ENCODE measurements at regions not wholly inside any gene's neighbourhood (a gene's known extent, or its start where the extent isn't known, plus 50 kb on each side); places are given as distances from the start of the nearest gene placed in this dataset.

GRCh38 chrX:43025806-43026315 is 247.9 kb upstream of the PPP1R2C start:
- peaks cover 17% of the 10 kb centered on the region for H3K9me3 ChIP-seq (ENCODE audit: control insufficient read depth, low read length)
- no peak overlapping the region for H3K9ac ChIP-seq (ENCODE audit: low read length)
- no peaks in the 10 kb centered on the region for H3K36me3 ChIP-seq (ENCODE audit: control insufficient read depth, insufficient read depth, low read length, severe bottlenecking)
- H3K4me3 ChIP-seq (ENCODE audit: low read length), result no peak overlapping the region
- H3K27me3 ChIP-seq (replicated peaks; ENCODE audit: control insufficient read depth, insufficient read depth, low read length), result no peaks in the 10 kb centered on the region
- no peaks in the 10 kb centered on the region for H3K4me1 ChIP-seq (ENCODE audit: control insufficient read depth, insufficient read depth, low read length)
- DNase-seq (ENCODE audit: low read depth), result no peak

- Histone ChIP-seq H3K36me3 (ENCODE audit: control insufficient read depth, insufficient read depth, low read length, severe bottlenecking) (no peaks in the 10 kb centered on the region), H3K27me3 (replicated peaks; ENCODE audit: control insufficient read depth, insufficient read depth, low read length) (peaks cover 3% of the 10 kb centered on the region), H3K4me1 (ENCODE audit: control insufficient read depth, insufficient read depth, low read length) (no peaks in the 10 kb centered on the region), H3K9me3 (ENCODE audit: control insufficient read depth, low read length) (no peaks in the 10 kb centered on the region), H3K4me3 (ENCODE audit: low read length) (no peak overlapping the region), H3K9ac (ENCODE audit: low read length) (no peak overlapping the region)
- DNase-seq (ENCODE audit: low read depth), result no peak
Measured at GRCh38 chrX:43064096-43064495, 286.1 kb upstream of the PPP1R2C start.

GRCh38 chrX:43065978-43066377 is 288.0 kb upstream of the PPP1R2C start:
- no peaks in the 10 kb centered on the region for H3K36me3 ChIP-seq (ENCODE audit: control insufficient read depth, insufficient read depth, low read length, severe bottlenecking)
- DNase-seq (ENCODE audit: low read depth), result no peak
- H3K4me3 ChIP-seq (ENCODE audit: low read length), result no peak overlapping the region
- H3K4me1 ChIP-seq (ENCODE audit: control insufficient read depth, insufficient read depth, low read length), result no peaks in the 10 kb centered on the region
- no peak overlapping the region for H3K9ac ChIP-seq (ENCODE audit: low read length)
- no peaks in the 10 kb centered on the region for H3K27me3 ChIP-seq (replicated peaks; ENCODE audit: control insufficient read depth, insufficient read depth, low read length)
- peaks cover 5% of the 10 kb centered on the region for H3K9me3 ChIP-seq (ENCODE audit: control insufficient read depth, low read length)

- H3K9me3 ChIP-seq (ENCODE audit: control insufficient read depth, low read length), result peaks cover 5% of the 10 kb centered on the region
- H3K4me1 ChIP-seq (ENCODE audit: control insufficient read depth, insufficient read depth, low read length), result no peaks in the 10 kb centered on the region
- no peaks in the 10 kb centered on the region for H3K36me3 ChIP-seq (ENCODE audit: control insufficient read depth, insufficient read depth, low read length, severe bottlenecking)
- no peak overlapping the region for H3K9ac ChIP-seq (ENCODE audit: low read length)
- H3K4me3 ChIP-seq (ENCODE audit: low read length), result no peak overlapping the region
- H3K27me3 ChIP-seq (replicated peaks; ENCODE audit: control insufficient read depth, insufficient read depth, low read length), result no peaks in the 10 kb centered on the region
- no peak for DNase-seq (ENCODE audit: low read depth)
Measured at GRCh38 chrX:43068639-43069038, 290.7 kb upstream of the PPP1R2C start.

GRCh38 chrX:43083016-43083415 is 305.1 kb upstream of the PPP1R2C start:
- no peaks in the 10 kb centered on the region for H3K4me1 ChIP-seq (ENCODE audit: control insufficient read depth, insufficient read depth, low read length)
- H3K9me3 ChIP-seq (ENCODE audit: control insufficient read depth, low read length), result peaks cover 13% of the 10 kb centered on the region
- no peak for DNase-seq (ENCODE audit: low read depth)
- no peaks in the 10 kb centered on the region for H3K27me3 ChIP-seq (replicated peaks; ENCODE audit: control insufficient read depth, insufficient read depth, low read length)
- H3K9ac ChIP-seq (ENCODE audit: low read length), result no peak overlapping the region
- no peak overlapping the region for H3K4me3 ChIP-seq (ENCODE audit: low read length)
- H3K36me3 ChIP-seq (ENCODE audit: control insufficient read depth, insufficient read depth, low read length, severe bottlenecking), result no peaks in the 10 kb centered on the region

- no peak overlapping the region for H3K9ac ChIP-seq (ENCODE audit: low read length)
- no peak overlapping the region for H3K4me3 ChIP-seq (ENCODE audit: low read length)
- H3K36me3 ChIP-seq (ENCODE audit: control insufficient read depth, insufficient read depth, low read length, severe bottlenecking), result no peaks in the 10 kb centered on the region
Measured at GRCh38 chrX:43087830-43088229, 309.9 kb upstream of the PPP1R2C start.

GRCh38 chrX:43096830-43097229 is 318.9 kb upstream of the PPP1R2C start:
- Histone ChIP-seq H3K9me3 (ENCODE audit: control insufficient read depth, low read length) (no peaks in the 10 kb centered on the region), H3K4me1 (ENCODE audit: control insufficient read depth, insufficient read depth, low read length) (no peaks in the 10 kb centered on the region), H3K36me3 (ENCODE audit: control insufficient read depth, insufficient read depth, low read length, severe bottlenecking) (no peaks in the 10 kb centered on the region), H3K27me3 (replicated peaks; ENCODE audit: control insufficient read depth, insufficient read depth, low read length) (peaks cover 6% of the 10 kb centered on the region), H3K9ac (ENCODE audit: low read length) (no peak overlapping the region), H3K4me3 (ENCODE audit: low read length) (no peak overlapping the region)
- no peak for DNase-seq (ENCODE audit: low read depth)

More at GRCh38 chrX:43087830-43088229, 309.9 kb upstream of the PPP1R2C start:
- H3K27me3 ChIP-seq (replicated peaks; ENCODE audit: control insufficient read depth, insufficient read depth, low read length), result no peaks in the 10 kb centered on the region
- DNase-seq (ENCODE audit: low read depth), result no peak
- H3K4me1 ChIP-seq (ENCODE audit: control insufficient read depth, insufficient read depth, low read length), result no peaks in the 10 kb centered on the region
- peaks cover 9% of the 10 kb centered on the region for H3K9me3 ChIP-seq (ENCODE audit: control insufficient read depth, low read length)

GRCh38 chrX:43106009-43106408 is 328.0 kb upstream of the PPP1R2C start:
- H3K9me3 ChIP-seq (ENCODE audit: control insufficient read depth, low read length), result no peaks in the 10 kb centered on the region
- H3K4me3 ChIP-seq (ENCODE audit: low read length), result no peak overlapping the region
- no peak for DNase-seq (ENCODE audit: low read depth)
- H3K4me1 ChIP-seq (ENCODE audit: control insufficient read depth, insufficient read depth, low read length), result no peaks in the 10 kb centered on the region
- H3K9ac ChIP-seq (ENCODE audit: low read length), result no peak overlapping the region
- peaks cover 27% of the 10 kb centered on the region for H3K27me3 ChIP-seq (replicated peaks; ENCODE audit: control insufficient read depth, insufficient read depth, low read length)
- no peaks in the 10 kb centered on the region for H3K36me3 ChIP-seq (ENCODE audit: control insufficient read depth, insufficient read depth, low read length, severe bottlenecking)

- no peaks in the 10 kb centered on the region for H3K36me3 ChIP-seq (ENCODE audit: control insufficient read depth, insufficient read depth, low read length, severe bottlenecking)
- peaks cover 30% of the 10 kb centered on the region for H3K27me3 ChIP-seq (replicated peaks; ENCODE audit: control insufficient read depth, insufficient read depth, low read length)
- no peak for DNase-seq (ENCODE audit: low read depth)
- H3K9me3 ChIP-seq (ENCODE audit: control insufficient read depth, low read length), result no peaks in the 10 kb centered on the region
- H3K4me3 ChIP-seq (ENCODE audit: low read length), result no peak overlapping the region
- H3K9ac ChIP-seq (ENCODE audit: low read length), result no peak overlapping the region
- H3K4me1 ChIP-seq (ENCODE audit: control insufficient read depth, insufficient read depth, low read length), result no peaks in the 10 kb centered on the region
Measured at GRCh38 chrX:43108828-43109227, 330.9 kb upstream of the PPP1R2C start.

GRCh38 chrX:43121637-43122036 is 343.7 kb upstream of the PPP1R2C start:
- H3K4me1 ChIP-seq (ENCODE audit: control insufficient read depth, insufficient read depth, low read length), result no peaks in the 10 kb centered on the region
- no peak for DNase-seq (ENCODE audit: low read depth)
- no peak overlapping the region for H3K9ac ChIP-seq (ENCODE audit: low read length)
- no peak overlapping the region for H3K4me3 ChIP-seq (ENCODE audit: low read length)
- no peaks in the 10 kb centered on the region for H3K27me3 ChIP-seq (replicated peaks; ENCODE audit: control insufficient read depth, insufficient read depth, low read length)
- no peaks in the 10 kb centered on the region for H3K9me3 ChIP-seq (ENCODE audit: control insufficient read depth, low read length)
- no peaks in the 10 kb centered on the region for H3K36me3 ChIP-seq (ENCODE audit: control insufficient read depth, insufficient read depth, low read length, severe bottlenecking)

- H3K9ac ChIP-seq (ENCODE audit: low read length), result no peak overlapping the region
- no peaks in the 10 kb centered on the region for H3K27me3 ChIP-seq (replicated peaks; ENCODE audit: control insufficient read depth, insufficient read depth, low read length)
- H3K36me3 ChIP-seq (ENCODE audit: control insufficient read depth, insufficient read depth, low read length, severe bottlenecking), result no peaks in the 10 kb centered on the region
- H3K4me1 ChIP-seq (ENCODE audit: control insufficient read depth, insufficient read depth, low read length), result no peaks in the 10 kb centered on the region
- H3K4me3 ChIP-seq (ENCODE audit: low read length), result no peak overlapping the region
- no peak for DNase-seq (ENCODE audit: low read depth)
- no peaks in the 10 kb centered on the region for H3K9me3 ChIP-seq (ENCODE audit: control insufficient read depth, low read length)
Measured at GRCh38 chrX:43139645-43140044, 361.7 kb upstream of the PPP1R2C start.

- Histone ChIP-seq H3K4me1 (ENCODE audit: control insufficient read depth, insufficient read depth, low read length) (no peaks in the 10 kb centered on the region), H3K9me3 (ENCODE audit: control insufficient read depth, low read length) (no peaks in the 10 kb centered on the region), H3K27me3 (replicated peaks; ENCODE audit: control insufficient read depth, insufficient read depth, low read length) (no peaks in the 10 kb centered on the region), H3K36me3 (ENCODE audit: control insufficient read depth, insufficient read depth, low read length, severe bottlenecking) (no peaks in the 10 kb centered on the region), H3K4me3 (ENCODE audit: low read length) (no peak overlapping the region), H3K9ac (ENCODE audit: low read length) (no peak overlapping the region)
- no peak for DNase-seq (ENCODE audit: low read depth)
Measured at GRCh38 chrX:43140582-43140981, 362.6 kb upstream of the PPP1R2C start.

Data from adipocyte (in vitro differentiated cells).